K562 (cell line): ENCODE measurements at regions not wholly inside any gene's neighbourhood (a gene's known extent, or its start where the extent isn't known, plus 50 kb on each side); places are given as distances from the start of the nearest gene placed in this dataset.

Experiments used
- ATAC-seq: fragments of 200-7000 bp; cut with Tn5 transposase; 3 replicates; pipeline ENCODE4 v1.9.1; 2020; ENCODE audit warnings: moderate library complexity
- BruUV-seq: library from RNA; stranded (reverse); fragments of 400-500 nt; replicated peaks from 2 replicates; lab custom pipeline; 2021; lab: Mats Ljungman, UMichigan
- CTCF ChIA-PET: fragments of 300-600 bp; formaldehyde crosslinking; extraction: SDS; loops from one replicate; lab custom pipeline; 2021; ENCODE audit warnings: low intra/inter-chr PET ratio; lab: Yijun Ruan, JAX
- POLR2A ChIA-PET: fragments of 300-600, 350-650 bp; sonication (Branson Sonifier 250); formaldehyde crosslinking; extraction: SDS; loops from one replicate; lab custom pipeline; 2021; ENCODE audit warnings: antibody characterized with exemption, inconsistent platforms; lab: Yijun Ruan, JAX
- DNase-seq, 4 experiments: peaks; one replicate each; pipeline versions ENCODE4 v3.0.0 to v3.0.0-alpha.2; 2011 to 2018; ENCODE audit warnings: low spot score in 3 of 4, mixed read lengths in 3 of 4; ENCODE audit errors: extremely low read depth in 1 of 4
- FAIRE-seq: peaks from 2 replicates; lab custom pipeline; 2011; peaks lifted over from hg19 to GRCh38; lab: Jason Lieb, UNC
- H2AFZ ChIP-seq: 2 replicates; pipeline ENCODE4 v1.6.0; 2011; ENCODE audit warnings: low read depth, low read length, control low read depth, inconsistent platforms
- H3K27ac ChIP-seq: fragments of 200-600 bp; 3 replicates; pipeline ENCODE4 v1.8.0; 2011; ENCODE audit warnings: low read depth, mild to moderate bottlenecking, control low read depth, inconsistent platforms, low read length, moderate library complexity, mixed read lengths; ENCODE audit errors: extremely low read depth
- H3K27me3 ChIP-seq, 2 experiments: fragments of 300-600 bp in 1 of 2; 2 replicates in 1 of 2; 3 replicates in 1 of 2; pipeline versions ENCODE4 v1.6.0 to v1.8.0; 2011; ENCODE audit warnings: inconsistent platforms in 2 of 2, low read length in 2 of 2, mild to moderate bottlenecking in 1 of 2, mixed read lengths in 1 of 2, moderate library complexity in 1 of 2; ENCODE audit not compliant: control insufficient read depth in 2 of 2, insufficient read depth in 2 of 2
- H3K36me3 ChIP-seq: fragments of 300-600 bp; 3 replicates; pipeline ENCODE4 v1.8.0; 2011; ENCODE audit warnings: mild to moderate bottlenecking, low read length, inconsistent platforms; ENCODE audit not compliant: control insufficient read depth, insufficient read depth
- H3K4me1 ChIP-seq, 2 experiments: fragments of 200-600 bp in 1 of 2; replicated peaks in 1 of 2; 2 replicates in 1 of 2; 3 replicates in 1 of 2; pipeline versions ENCODE4 v1.5.1 to v1.8.0; 2011; ENCODE audit warnings: inconsistent platforms in 2 of 2, low read length in 2 of 2, mild to moderate bottlenecking in 1 of 2, mixed read lengths in 1 of 2, moderate library complexity in 1 of 2; ENCODE audit not compliant: control insufficient read depth in 2 of 2, insufficient read depth in 2 of 2
- H3K4me2 ChIP-seq: 2 replicates; pipeline ENCODE4 v1.6.1; 2011; ENCODE audit warnings: low read length, control low read depth, inconsistent platforms, mixed read lengths; ENCODE audit not compliant: insufficient read depth
- H3K4me3 ChIP-seq: fragments of 200-600 bp; sonication (generic), shearing (Covaris generic); 2 replicates; pipeline ENCODE4 v1.5.1; 2016; ENCODE audit warnings: control low read depth, inconsistent platforms
- H3K79me2 ChIP-seq: fragments of 200-600 bp; 3 replicates; pipeline ENCODE4 v1.8.0; 2011; ENCODE audit warnings: low read length, inconsistent platforms; ENCODE audit not compliant: control insufficient read depth, insufficient read depth
- H3K9ac ChIP-seq, 2 experiments: 2 replicates each; pipeline versions ENCODE4 v1.6.0 to v1.6.1; 2011; ENCODE audit warnings: low read depth in 2 of 2, low read length in 2 of 2, control low read depth in 1 of 2, inconsistent platforms in 1 of 2, mild to moderate bottlenecking in 1 of 2, mixed read lengths in 1 of 2; ENCODE audit not compliant: insufficient read depth in 1 of 2
- H3K9me1 ChIP-seq: one replicate; pipeline ENCODE4 v1.6.0; 2011; ENCODE audit warnings: inconsistent platforms, mild to moderate bottlenecking, low read length, moderate library complexity; ENCODE audit not compliant: control insufficient read depth, insufficient read depth
- H3K9me3 ChIP-seq: replicated peaks from 2 replicates; pipeline ENCODE4 v1.5.1; 2011; ENCODE audit warnings: low read depth, low read length, inconsistent platforms; ENCODE audit not compliant: control insufficient read depth, insufficient read depth
- H4K20me1 ChIP-seq: replicated peaks from 2 replicates; pipeline ENCODE4 v1.6.1; 2011; ENCODE audit warnings: low read length, inconsistent platforms, mixed read lengths; ENCODE audit not compliant: control insufficient read depth, insufficient read depth
- CBFB ChIP-seq: sonication (generic); formaldehyde crosslinking; IDR thresholded peaks from 2 replicates; pipeline ENCODE4 v1.4.0; 2020; ENCODE audit warnings: mild to moderate bottlenecking, missing genetic modification reagents
- SRSF7 ChIP-seq: fragments of 200-400 bp; formaldehyde crosslinking; optimal IDR thresholded peaks from 2 replicates; pipeline ENCODE3; 2017; ENCODE audit warnings: mild to moderate bottlenecking, low read depth, low read length
- whole genome bisulfite sequencing: fragments of 100-300 bp; shearing (Covaris generic); methylation state at CpG from one replicate; pipeline ENCODE4 v1.1.6; 2016; ENCODE audit warnings: low coverage, mixed read lengths; ENCODE audit not compliant: insufficient coverage; ENCODE audit errors: missing lambda C conversion rate; 5-methylcytosine and 5-hydroxymethylcytosine counted together
- in situ Hi-C: fragments of 300-500 bp; cut with MboI; formaldehyde crosslinking; loops from 4 replicates; pipeline ENCODE4 v1.15.0; 2018; ENCODE audit warnings: inconsistent platforms, mixed read lengths
- intact Hi-C: fragments of 100-400 bp; cut with micrococcal nuclease; formaldehyde crosslinking; loops from 2 replicates; pipeline ENCODE4 v1.14.2; 2022
- TF ChIP-seq, protein P1 (sequence below): fragments of 450-650 bp; IDR thresholded peaks from 2 replicates; pipeline ENCODE4 v1.6.1; 2016

DNA sequence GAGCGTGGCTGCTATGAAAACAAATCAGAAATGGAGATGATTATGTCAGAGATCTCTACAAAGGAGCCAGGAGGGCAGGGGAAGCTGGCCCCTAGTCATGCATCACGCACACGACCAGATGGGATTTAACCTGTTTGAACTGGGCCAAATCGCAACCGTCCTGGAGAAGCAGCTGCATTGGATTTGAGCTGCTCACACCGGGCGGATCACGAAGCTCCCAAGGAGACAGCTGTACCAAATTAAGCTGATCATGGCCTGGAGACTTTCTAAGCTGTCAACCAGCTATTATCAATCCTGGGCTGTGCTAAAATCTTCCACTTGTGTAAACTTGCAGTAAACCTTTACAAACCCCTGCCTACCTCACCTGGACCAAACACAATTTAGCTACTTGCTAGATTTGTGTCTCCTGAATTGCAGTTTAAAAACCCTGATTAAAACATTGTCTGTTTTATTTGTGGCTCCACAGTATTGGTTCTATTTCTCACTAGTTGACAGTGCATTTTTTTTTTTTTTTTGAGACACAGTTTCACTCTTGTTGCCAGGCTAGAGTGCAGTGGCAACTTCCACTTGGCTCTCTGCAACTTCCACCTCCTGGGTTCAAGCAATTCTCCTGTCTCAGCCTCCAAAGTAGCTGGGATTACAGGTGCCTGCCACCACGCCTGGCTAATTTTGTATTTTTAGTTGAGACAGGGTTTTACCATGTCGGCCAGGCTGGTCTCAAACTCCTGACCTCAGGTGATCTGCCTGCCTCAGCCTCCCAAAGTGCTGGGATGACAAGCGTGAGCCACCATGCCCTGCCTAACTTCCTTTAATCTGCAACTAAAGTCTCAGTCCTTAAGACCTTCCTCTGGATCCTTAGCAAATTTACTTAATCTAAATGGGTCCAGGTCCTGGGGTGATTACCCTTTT lies 98.3 kb upstream of the GRIN2A start:
- Histone ChIP-seq H3K79me2 (no peaks in the 10 kb centered on the region), H3K4me1 (peaks cover 0 to 6% of the 10 kb centered on the region in 2 experiments; a peak in 3 of 5 replicates), H3K4me3 (no peak overlapping the region), H2AFZ (no peak overlapping the region), H3K9me1 (no peaks in the 10 kb centered on the region), H3K9ac (no peak overlapping the region), H3K27ac (no peak overlapping the region), H4K20me1 (no peaks in the 10 kb centered on the region), H3K27me3 (no peaks in the 10 kb centered on the region), H3K9me3 (no peaks in the 10 kb centered on the region), H3K4me2 (no peak overlapping the region), H3K36me3 (no peaks in the 10 kb centered on the region)
- BruUV-seq = no TSS peak
- TF ChIP-seq CBFB (CRISPR knock-in tag) = no peak
- TF ChIP-seq SRSF7 = no peak
- TF ChIP-seq, protein P1, sequence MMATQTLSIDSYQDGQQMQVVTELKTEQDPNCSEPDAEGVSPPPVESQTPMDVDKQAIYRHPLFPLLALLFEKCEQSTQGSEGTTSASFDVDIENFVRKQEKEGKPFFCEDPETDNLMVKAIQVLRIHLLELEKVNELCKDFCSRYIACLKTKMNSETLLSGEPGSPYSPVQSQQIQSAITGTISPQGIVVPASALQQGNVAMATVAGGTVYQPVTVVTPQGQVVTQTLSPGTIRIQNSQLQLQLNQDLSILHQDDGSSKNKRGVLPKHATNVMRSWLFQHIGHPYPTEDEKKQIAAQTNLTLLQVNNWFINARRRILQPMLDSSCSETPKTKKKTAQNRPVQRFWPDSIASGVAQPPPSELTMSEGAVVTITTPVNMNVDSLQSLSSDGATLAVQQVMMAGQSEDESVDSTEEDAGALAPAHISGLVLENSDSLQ = no peak
- intact Hi-C loops (no loop called here), in situ Hi-C loops (no loop called here)
- CTCF ChIA-PET = no interaction called here
- POLR2A ChIA-PET = interaction anchor here (0.8 to 1.5 kb wide), 3 partner anchors 15 to 18 kb away, joined by 3 to 4 read pairs (median 4); no protein-coding TSS in a partner anchor
- no peak for DNase-seq
- no peak for ATAC-seq
- FAIRE-seq = no peak
- WGBS = 31% methylated on average over 11 of the region's 11 CpGs
